Suprapubic skin (tissue), 4 donors: ENCODE measurements at regions not wholly inside any gene's neighbourhood (a gene's known extent, or its start where the extent isn't known, plus 50 kb on each side); places are given as distances from the start of the nearest gene placed in this dataset.

Experiments used
- DNase-seq, 2 donors: peaks; one replicate each; pipeline ENCODE4 v3.0.0-alpha.2; 2019; ENCODE audit warnings: low spot score in 2 of 2
- H3K27ac ChIP-seq: fragments of 200-600 bp; sonication (generic); one replicate; pipeline ENCODE4 v1.5.1; 2019
- H3K27me3 ChIP-seq: fragments of 200-600 bp; sonication (generic); one replicate; pipeline ENCODE4 v1.5.1; 2019
- H3K36me3 ChIP-seq: fragments of 200-600 bp; sonication (generic); one replicate; pipeline ENCODE4 v1.5.1; 2019
- H3K4me1 ChIP-seq: fragments of 200-600 bp; sonication (generic); one replicate; pipeline ENCODE4 v1.5.1; 2019
- H3K4me3 ChIP-seq: fragments of 200-600 bp; sonication (generic); one replicate; pipeline ENCODE4 v1.5.1; 2019; ENCODE audit warnings: mild to moderate bottlenecking
- H3K9me3 ChIP-seq: fragments of 200-600 bp; sonication (generic); one replicate; pipeline ENCODE4 v1.5.1; 2019
- CTCF ChIP-seq, 2 donors: fragments of 200-600 bp in 1 of 2; fragments of 450-650 bp in 1 of 2; sonication (generic) in 1 of 2; IDR thresholded peaks; one replicate each; pipeline ENCODE4 v1.5.1; 2016 to 2019; ENCODE audit warnings: antibody characterized with exemption in 2 of 2, mild to moderate bottlenecking in 1 of 2, moderate library complexity in 1 of 2
- EP300 ChIP-seq: sonication (generic); formaldehyde crosslinking; IDR thresholded peaks from one replicate; pipeline ENCODE4 v1.6.1; 2017; ENCODE audit warnings: antibody characterized with exemption
- POLR2A ChIP-seq, 2 donors: fragments of 450-650 bp; IDR thresholded peaks; one replicate each; pipeline ENCODE4 v1.6.1; 2017; ENCODE audit warnings: antibody characterized with exemption in 2 of 2, mild to moderate bottlenecking in 2 of 2, moderate library complexity in 2 of 2
- POLR2AphosphoS5 ChIP-seq, 3 donors: sonication (generic); formaldehyde crosslinking; IDR thresholded peaks; one replicate each; pipeline ENCODE4 v1.6.1; 2017; ENCODE audit warnings: antibody characterized with exemption in 3 of 3
- WGBS: methylation state at CpG from one replicate; pipeline ENCODE4 v1.1.5; 2018; 5-methylcytosine and 5-hydroxymethylcytosine counted together

DNA sequence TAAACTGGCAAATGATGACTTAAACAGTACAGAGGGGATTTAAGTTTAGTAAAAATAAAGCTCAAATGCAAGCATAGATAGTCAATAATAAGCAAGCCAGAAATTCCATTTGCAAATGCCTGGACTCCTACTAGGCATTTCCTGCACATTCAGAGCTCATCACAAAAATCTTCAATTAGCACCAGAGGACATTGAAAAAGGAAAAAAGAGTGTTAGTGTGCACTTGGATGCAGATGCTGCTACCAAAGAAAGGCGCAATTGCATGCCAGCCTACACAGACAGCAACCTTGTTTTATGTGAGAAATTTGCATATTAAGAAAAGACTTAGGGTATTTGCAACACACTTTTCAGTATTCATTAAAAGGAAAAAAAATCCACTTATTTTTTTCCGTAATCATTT lies 282.1 kb downstream of the GRIA2 start:
- WGBS, result 90% methylated on average over 2 of the region's 2 CpGs

DNA sequence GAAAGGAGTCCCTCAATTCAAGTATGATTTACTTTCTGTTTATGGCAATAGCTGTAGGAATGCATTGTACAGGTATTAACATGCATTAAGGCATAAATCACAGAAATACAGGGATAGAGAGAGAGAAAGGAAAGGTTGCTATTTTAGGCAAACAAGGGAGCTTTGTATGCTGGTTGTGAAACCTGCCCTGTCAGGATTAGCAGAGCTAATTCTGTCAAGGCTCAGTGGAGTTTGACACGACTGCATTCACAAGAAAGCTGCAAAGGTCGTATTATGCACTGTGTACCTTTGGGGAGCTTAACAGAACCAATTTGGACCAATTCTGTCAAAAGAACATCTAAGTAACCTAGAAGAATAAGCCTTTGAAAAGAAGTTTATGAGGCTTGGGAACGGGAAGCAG lies 239.3 kb downstream of the GRIA2 start:
- Histone ChIP-seq H3K9me3 (peaks cover 3% of the 10 kb centered on the region), H3K27ac (peak overlapping the region; percentile 38), H3K27me3 (no peaks in the 10 kb centered on the region), H3K4me1 (no peaks in the 10 kb centered on the region), H3K4me3 (peak overlapping the region; percentile 2), H3K36me3 (no peaks in the 10 kb centered on the region)
- DNase-seq, result no peak
- TF ChIP-seq POLR2AphosphoS5 (IDR thresholded peaks at IDR 0.05), result no peak
- TF ChIP-seq CTCF (IDR thresholded peaks at IDR 0.05), result no peak
- TF ChIP-seq POLR2A (IDR thresholded peaks at IDR 0.05), result no peak
- TF ChIP-seq EP300, result no peak
- WGBS, result 37% methylated on average over 3 of the region's 3 CpGs

More for the DNA sequence above, 282.1 kb downstream of the GRIA2 start:
- no peaks in the 10 kb centered on the region for H3K9me3 ChIP-seq
- no peaks in the 10 kb centered on the region for H3K4me1 ChIP-seq
- no peak overlapping the region for H3K27ac ChIP-seq
- no peaks in the 10 kb centered on the region for H3K27me3 ChIP-seq
- H3K4me3 ChIP-seq, result no peak overlapping the region
- no peak for DNase-seq
- H3K36me3 ChIP-seq, result no peaks in the 10 kb centered on the region
- TF ChIP-seq CTCF (IDR thresholded peaks at IDR 0.05), result no peak
- no peak for TF ChIP-seq POLR2A (IDR thresholded peaks at IDR 0.05)

DNA sequence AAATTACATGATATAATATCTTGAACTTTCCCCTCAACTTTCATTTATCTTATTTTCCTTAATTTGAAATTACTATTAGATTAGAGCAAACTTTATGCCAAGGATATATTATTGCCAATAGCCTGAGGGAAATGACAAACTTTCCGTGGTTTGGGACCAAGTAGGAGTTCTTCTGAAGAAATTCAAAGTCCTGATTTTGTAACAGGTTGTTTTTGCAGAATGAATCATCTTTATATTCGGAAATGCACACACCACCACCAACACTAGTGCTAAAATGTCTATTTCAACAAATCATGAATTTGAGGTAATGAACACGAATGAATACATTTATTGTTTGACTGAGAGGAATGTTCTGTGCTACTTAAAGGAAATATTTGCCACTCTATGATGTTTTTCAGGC lies 226.7 kb downstream of the GRIA2 start:
- TF ChIP-seq POLR2AphosphoS5 (IDR thresholded peaks at IDR 0.05) (no peak), POLR2A (IDR thresholded peaks at IDR 0.05) (no peak), EP300 (no peak), CTCF (IDR thresholded peaks at IDR 0.05) (no peak)
- DNase-seq, result no peak
- Histone ChIP-seq H3K4me1 (no peaks in the 10 kb centered on the region), H3K36me3 (no peaks in the 10 kb centered on the region), H3K27me3 (no peaks in the 10 kb centered on the region), H3K4me3 (no peak overlapping the region), H3K27ac (no peak overlapping the region), H3K9me3 (no peaks in the 10 kb centered on the region)
- WGBS, result 33% methylated on average over 3 of the region's 3 CpGs

GRCh38 chr4:157444014-157444413 lies 223.5 kb downstream of the GRIA2 start:
- Histone ChIP-seq H3K4me3 (no peak overlapping the region), H3K36me3 (no peaks in the 10 kb centered on the region), H3K9me3 (no peaks in the 10 kb centered on the region), H3K27me3 (no peaks in the 10 kb centered on the region), H3K4me1 (no peaks in the 10 kb centered on the region), H3K27ac (no peak overlapping the region)
- 96% methylated on average over 3 of the region's 9 CpGs for WGBS
- DNase-seq, result no peak
- TF ChIP-seq CTCF (IDR thresholded peaks at IDR 0.05), result no peak
- TF ChIP-seq EP300, result no peak
- TF ChIP-seq POLR2AphosphoS5 (IDR thresholded peaks at IDR 0.05), result no peak
- no peak for TF ChIP-seq POLR2A (IDR thresholded peaks at IDR 0.05)

GRCh38 chr4:157443537-157443936 lies 223.0 kb downstream of the GRIA2 start:
- TF ChIP-seq CTCF (IDR thresholded peaks at IDR 0.05), result no peak
- TF ChIP-seq EP300, result no peak
- TF ChIP-seq POLR2AphosphoS5 (IDR thresholded peaks at IDR 0.05), result no peak
- TF ChIP-seq POLR2A (IDR thresholded peaks at IDR 0.05), result no peak
- Histone ChIP-seq H3K27ac (no peak overlapping the region), H3K27me3 (no peaks in the 10 kb centered on the region), H3K4me3 (no peak overlapping the region), H3K9me3 (no peaks in the 10 kb centered on the region), H3K36me3 (no peaks in the 10 kb centered on the region), H3K4me1 (no peaks in the 10 kb centered on the region)
- 80% methylated on average over 5 of the region's 5 CpGs for WGBS
- no peak for DNase-seq
